Uterus (tissue), 2 donors: ENCODE measurements at regions not wholly inside any gene's neighbourhood (a gene's known extent, or its start where the extent isn't known, plus 50 kb on each side); places are given as distances from the start of the nearest gene placed in this dataset.

Source experiments
- POLR2A ChIP-seq, 2 donors: fragments of 450-650 bp; IDR thresholded peaks; one replicate each; pipeline ENCODE4 v1.6.1; 2016; ENCODE audit warnings: antibody characterized with exemption in 2 of 2, mild to moderate bottlenecking in 1 of 2, moderate library complexity in 1 of 2
- TF ChIP-seq, protein P1 (sequence below), 4 experiments: fragments of 200-600 bp in 2 of 4; fragments of 450-650 bp in 2 of 4; sonication (generic) in 2 of 4; IDR thresholded peaks; one replicate each; pipeline ENCODE4 v1.5.1; 2016 to 2019; ENCODE audit warnings: antibody characterized with exemption in 4 of 4, mild to moderate bottlenecking in 2 of 4, moderate library complexity in 1 of 4

DNA sequence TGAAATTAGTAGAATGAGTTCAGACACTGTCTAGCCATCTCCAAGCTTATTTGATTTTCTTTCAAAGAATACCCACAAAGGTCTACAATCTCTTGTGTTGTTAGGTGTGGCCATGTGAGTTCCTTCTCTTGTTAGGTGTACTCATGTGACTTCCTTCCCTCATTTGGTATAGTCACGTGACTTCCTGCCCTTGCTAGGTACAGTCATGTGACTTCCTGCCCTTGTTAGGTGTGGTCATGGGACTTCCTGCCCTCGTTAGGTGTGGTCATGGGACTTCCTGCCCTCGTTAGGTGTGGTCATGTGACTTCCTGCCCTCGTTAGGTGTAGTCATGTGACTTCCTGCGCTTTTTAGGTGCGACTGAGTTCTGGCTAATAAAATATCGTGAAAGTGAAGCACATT lies 179.6 kb downstream of the TMX1 start:
- TF ChIP-seq, protein P1, sequence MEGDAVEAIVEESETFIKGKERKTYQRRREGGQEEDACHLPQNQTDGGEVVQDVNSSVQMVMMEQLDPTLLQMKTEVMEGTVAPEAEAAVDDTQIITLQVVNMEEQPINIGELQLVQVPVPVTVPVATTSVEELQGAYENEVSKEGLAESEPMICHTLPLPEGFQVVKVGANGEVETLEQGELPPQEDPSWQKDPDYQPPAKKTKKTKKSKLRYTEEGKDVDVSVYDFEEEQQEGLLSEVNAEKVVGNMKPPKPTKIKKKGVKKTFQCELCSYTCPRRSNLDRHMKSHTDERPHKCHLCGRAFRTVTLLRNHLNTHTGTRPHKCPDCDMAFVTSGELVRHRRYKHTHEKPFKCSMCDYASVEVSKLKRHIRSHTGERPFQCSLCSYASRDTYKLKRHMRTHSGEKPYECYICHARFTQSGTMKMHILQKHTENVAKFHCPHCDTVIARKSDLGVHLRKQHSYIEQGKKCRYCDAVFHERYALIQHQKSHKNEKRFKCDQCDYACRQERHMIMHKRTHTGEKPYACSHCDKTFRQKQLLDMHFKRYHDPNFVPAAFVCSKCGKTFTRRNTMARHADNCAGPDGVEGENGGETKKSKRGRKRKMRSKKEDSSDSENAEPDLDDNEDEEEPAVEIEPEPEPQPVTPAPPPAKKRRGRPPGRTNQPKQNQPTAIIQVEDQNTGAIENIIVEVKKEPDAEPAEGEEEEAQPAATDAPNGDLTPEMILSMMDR (IDR thresholded peaks at IDR 0.05): no peak
- TF ChIP-seq POLR2A (IDR thresholded peaks at IDR 0.05): no peak
